Large intestine (tissue), 3 donors: ENCODE measurements at regions not wholly inside any gene's neighbourhood (a gene's known extent, or its start where the extent isn't known, plus 50 kb on each side); places are given as distances from the start of the nearest gene placed in this dataset.
"Not testable (repeated sequence)": the region's sequence is repeated elsewhere in the genome, so short reads cannot be mapped to it uniquely, and the experiment has no call there.

Experiments used
- DNase-seq, 2 donors: peaks; one replicate each; pipeline versions ENCODE4 v3.0.0 to v3.0.0-alpha.2; 2013
- H3K27ac ChIP-seq: one replicate; pipeline ENCODE4 v1.5.1; 2013; ENCODE audit warnings: low read length
- H3K27me3 ChIP-seq: 2 replicates; pipeline ENCODE4 v1.6.1; 2013; ENCODE audit warnings: low read length; ENCODE audit not compliant: control insufficient read depth, insufficient read depth
- H3K36me3 ChIP-seq: 2 replicates; pipeline ENCODE4 v1.6.1; 2013; ENCODE audit warnings: low read length; ENCODE audit not compliant: control insufficient read depth, insufficient read depth
- H3K4me1 ChIP-seq: one replicate; pipeline ENCODE4 v1.6.1; 2013; ENCODE audit warnings: low read length; ENCODE audit not compliant: control insufficient read depth, insufficient read depth
- H3K4me3 ChIP-seq: one replicate; pipeline ENCODE4 v1.5.1; 2013; ENCODE audit warnings: low read length
- H3K9me3 ChIP-seq: one replicate; pipeline ENCODE4 v1.6.1; 2013; ENCODE audit warnings: mild to moderate bottlenecking, low read depth, low read length, moderate library complexity; ENCODE audit not compliant: control insufficient read depth
- WGBS: methylation state at CpG from one replicate; pipeline ENCODE4 v1.1.5; 2013; ENCODE audit warnings: low lambda C conversion rate; ENCODE audit not compliant: insufficient coverage; 5-methylcytosine and 5-hydroxymethylcytosine counted together

DNA sequence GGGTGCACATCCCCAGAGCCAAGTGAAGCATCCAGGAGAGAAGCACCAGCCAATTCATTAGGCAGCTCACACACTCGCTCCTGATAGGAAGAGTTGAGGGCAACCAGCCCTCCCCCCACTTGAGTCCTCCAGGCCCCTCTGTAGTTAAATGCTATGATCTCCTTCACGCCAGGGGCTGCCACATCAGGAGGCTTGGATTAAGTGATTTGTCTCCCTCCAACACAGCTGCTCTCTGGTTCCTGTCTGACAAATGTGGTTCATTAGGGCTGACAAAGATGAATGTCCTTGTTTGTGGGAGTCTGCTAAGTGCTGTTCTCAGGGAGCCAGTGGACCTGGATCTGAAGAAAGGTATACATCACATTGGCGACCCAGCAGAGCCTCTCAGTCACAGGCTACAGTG lies 94.5 kb upstream of the WSCD1 start:
- no peak for DNase-seq
- H3K4me3 ChIP-seq: no peak overlapping the region
- H3K9me3 ChIP-seq: no peaks in the 10 kb centered on the region
- no peaks in the 10 kb centered on the region for H3K36me3 ChIP-seq
- H3K27me3 ChIP-seq: no peaks in the 10 kb centered on the region
- H3K4me1 ChIP-seq: no peaks in the 10 kb centered on the region
- no peak overlapping the region for H3K27ac ChIP-seq
- WGBS: no CpG with 5 or more reads among the region's 3 CpGs

DNA sequence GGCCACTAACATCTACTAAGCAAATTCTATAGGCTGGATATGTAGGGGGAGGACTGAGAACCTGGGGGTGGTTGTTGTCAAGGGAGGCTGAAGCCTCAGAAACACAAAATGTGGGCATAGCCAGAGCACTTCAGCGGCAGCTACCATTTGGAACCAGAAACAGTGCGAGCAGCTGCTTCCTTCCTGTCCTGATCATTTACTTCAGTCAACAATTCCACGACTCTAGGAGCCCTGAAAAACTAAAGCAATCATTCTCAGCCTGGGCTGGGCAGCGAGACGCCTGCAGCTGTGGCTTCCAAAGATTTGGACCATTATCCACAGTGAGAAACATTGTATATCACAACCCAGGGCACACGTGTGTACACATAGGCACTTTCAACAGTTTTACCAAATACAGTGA lies 93.9 kb upstream of the WSCD1 start:
- DNase-seq: no peak
- H3K36me3 ChIP-seq: no peaks in the 10 kb centered on the region
- H3K27ac ChIP-seq: no peak overlapping the region
- H3K4me3 ChIP-seq: no peak overlapping the region
- no peaks in the 10 kb centered on the region for H3K27me3 ChIP-seq
- WGBS: 50% methylated on average over 1 of the region's 6 CpGs
- no peaks in the 10 kb centered on the region for H3K4me1 ChIP-seq
- H3K9me3 ChIP-seq: no peaks in the 10 kb centered on the region

DNA sequence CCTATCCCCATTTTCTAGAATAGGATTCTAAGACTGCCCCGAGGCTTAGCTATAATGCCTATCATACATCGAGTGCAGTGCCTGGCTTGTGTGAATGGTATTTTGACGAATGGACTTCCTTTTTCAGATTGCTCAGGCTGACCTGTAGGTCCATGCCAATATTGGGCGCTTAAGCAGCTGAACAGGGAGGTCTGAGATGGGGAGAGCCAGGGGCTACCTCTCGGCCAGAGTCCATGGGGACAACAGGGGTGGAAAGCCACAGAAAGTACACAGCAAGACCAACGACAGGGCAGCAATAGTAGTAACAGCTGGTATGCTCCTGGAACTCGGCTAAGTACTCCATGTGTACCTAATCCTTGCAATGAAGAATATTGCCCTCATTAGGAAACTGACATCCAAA lies 91.7 kb upstream of the WSCD1 start:
- WGBS: no CpG with 5 or more reads among the region's 7 CpGs

GRCh38 chr17:5980941-5981340 lies 89.2 kb upstream of the WSCD1 start:
- H3K36me3 ChIP-seq: no peaks in the 10 kb centered on the region
- no peak overlapping the region for H3K4me3 ChIP-seq
- no peaks in the 10 kb centered on the region for H3K27me3 ChIP-seq
- no peak overlapping the region for H3K27ac ChIP-seq
- no peaks in the 10 kb centered on the region for H3K9me3 ChIP-seq
- H3K4me1 ChIP-seq: no peaks in the 10 kb centered on the region
- no peak for DNase-seq
- 100% methylated on average over 1 of the region's 6 CpGs for WGBS

More for the DNA sequence above, 91.7 kb upstream of the WSCD1 start:
- DNase-seq: no peak
- Histone ChIP-seq H3K9me3 (no peaks in the 10 kb centered on the region), H3K27me3 (no peaks in the 10 kb centered on the region), H3K4me1 (no peaks in the 10 kb centered on the region), H3K4me3 (no peak overlapping the region), H3K27ac (no peak overlapping the region), H3K36me3 (no peaks in the 10 kb centered on the region)

GRCh38 chr17:5986644-5987043 lies 83.5 kb upstream of the WSCD1 start:
- H3K4me1 ChIP-seq: no peaks in the 10 kb centered on the region
- no peaks in the 10 kb centered on the region for H3K36me3 ChIP-seq
- DNase-seq: no peak
- no peaks in the 10 kb centered on the region for H3K27me3 ChIP-seq
- 80% methylated on average over 1 of the region's 2 CpGs for WGBS
- no peak overlapping the region for H3K4me3 ChIP-seq
- H3K27ac ChIP-seq: no peak overlapping the region
- no peaks in the 10 kb centered on the region for H3K9me3 ChIP-seq

DNA sequence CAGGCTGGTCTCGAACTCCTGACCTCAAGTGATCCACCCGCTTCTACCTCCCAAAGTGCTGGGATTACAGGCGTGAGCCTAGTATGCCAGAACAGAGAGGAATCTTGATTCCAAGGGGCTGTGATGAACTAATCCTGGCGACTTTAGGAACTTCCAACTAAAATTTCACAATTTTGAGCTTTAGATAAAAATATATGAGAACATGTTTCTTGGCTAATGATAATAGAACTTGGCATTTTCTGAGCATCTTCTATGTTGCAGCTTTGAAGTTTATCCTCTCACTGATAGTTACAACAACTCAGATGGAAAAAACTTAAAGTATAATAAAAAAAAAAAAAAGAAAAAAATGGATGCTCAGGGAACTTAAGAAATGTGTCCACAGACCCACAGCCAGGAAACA lies 69.8 kb upstream of the WSCD1 start:
- no peak for DNase-seq
- no peak overlapping the region for H3K4me3 ChIP-seq

GRCh38 chr17:6003221-6003620 lies 67.0 kb upstream of the WSCD1 start:
- H3K27me3 ChIP-seq, H3K4me1 ChIP-seq, H3K36me3 ChIP-seq, DNase-seq, H3K9me3 ChIP-seq, H3K27ac ChIP-seq, H3K4me3 ChIP-seq: not testable (repeated sequence)
- 80% methylated on average over 1 of the region's 6 CpGs for WGBS

More for the DNA sequence above, 69.8 kb upstream of the WSCD1 start:
- Histone ChIP-seq H3K9me3 (no peaks in the 10 kb centered on the region), H3K27me3 (no peaks in the 10 kb centered on the region), H3K4me1 (no peaks in the 10 kb centered on the region), H3K27ac (no peak overlapping the region), H3K36me3 (no peaks in the 10 kb centered on the region)
- 80% methylated on average over 1 of the region's 4 CpGs for WGBS

DNA sequence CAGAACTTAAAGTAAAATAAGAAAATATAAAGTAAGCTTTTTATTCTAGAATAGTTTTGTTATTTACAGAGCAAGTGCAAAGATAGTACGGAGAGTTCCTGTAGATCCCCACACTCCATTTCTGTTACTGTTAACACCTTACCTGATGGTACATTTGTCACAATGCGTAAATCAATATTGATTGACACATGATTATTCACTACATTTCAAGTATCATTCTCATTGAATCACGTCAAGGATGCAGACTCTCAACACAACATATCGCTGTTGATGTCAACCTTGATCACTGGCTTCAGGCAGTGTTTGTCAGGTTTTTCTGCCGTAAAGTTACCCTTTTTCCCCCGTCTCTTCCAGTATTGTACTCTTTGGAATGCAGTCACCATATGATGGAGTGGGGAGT lies 64.2 kb upstream of the WSCD1 start:
- H3K4me3 ChIP-seq: no peak overlapping the region
- no peak for DNase-seq
- WGBS: no CpG with 5 or more reads among the region's 6 CpGs
- H3K4me1 ChIP-seq: no peaks in the 10 kb centered on the region
- no peaks in the 10 kb centered on the region for H3K27me3 ChIP-seq
- H3K27ac ChIP-seq: no peak overlapping the region
- no peaks in the 10 kb centered on the region for H3K9me3 ChIP-seq
- H3K36me3 ChIP-seq: no peaks in the 10 kb centered on the region

GRCh38 chr17:6011206-6011605 lies 59.0 kb upstream of the WSCD1 start:
- H3K27ac ChIP-seq: no peak overlapping the region
- WGBS: no CpG with 5 or more reads among the region's 1 CpG

DNA sequence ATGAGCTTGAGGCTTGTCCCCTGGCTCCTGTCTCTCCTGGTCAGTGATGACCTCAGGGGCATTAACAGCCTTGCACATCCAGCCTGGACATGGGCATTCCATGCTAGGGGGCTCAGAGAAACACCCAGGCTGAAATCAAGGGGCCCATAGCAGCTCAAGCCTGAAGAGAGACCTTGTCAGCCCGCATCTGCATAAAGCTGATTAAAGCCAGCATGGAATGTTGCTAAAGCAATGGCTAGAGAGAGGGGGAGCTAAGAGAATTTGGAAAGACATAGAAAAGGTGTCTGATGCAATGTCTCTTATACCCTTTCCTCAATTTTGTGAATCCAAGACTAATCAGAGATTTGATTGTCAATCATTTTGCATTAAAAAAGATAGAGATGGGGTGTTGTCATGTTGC lies 51.4 kb upstream of the WSCD1 start:
- H3K9me3 ChIP-seq: no peaks in the 10 kb centered on the region
- WGBS: no CpG with 5 or more reads among the region's 1 CpG
- DNase-seq: no peak
- no peak overlapping the region for H3K4me3 ChIP-seq
- no peak overlapping the region for H3K27ac ChIP-seq
- H3K27me3 ChIP-seq: no peaks in the 10 kb centered on the region
- H3K4me1 ChIP-seq: no peaks in the 10 kb centered on the region
- no peaks in the 10 kb centered on the region for H3K36me3 ChIP-seq

More at GRCh38 chr17:6011206-6011605, 59.0 kb upstream of the WSCD1 start:
- Histone ChIP-seq H3K27me3 (no peaks in the 10 kb centered on the region), H3K4me3 (no peak overlapping the region), H3K4me1 (no peaks in the 10 kb centered on the region), H3K9me3 (no peaks in the 10 kb centered on the region), H3K36me3 (no peaks in the 10 kb centered on the region)
- no peak for DNase-seq

DNA sequence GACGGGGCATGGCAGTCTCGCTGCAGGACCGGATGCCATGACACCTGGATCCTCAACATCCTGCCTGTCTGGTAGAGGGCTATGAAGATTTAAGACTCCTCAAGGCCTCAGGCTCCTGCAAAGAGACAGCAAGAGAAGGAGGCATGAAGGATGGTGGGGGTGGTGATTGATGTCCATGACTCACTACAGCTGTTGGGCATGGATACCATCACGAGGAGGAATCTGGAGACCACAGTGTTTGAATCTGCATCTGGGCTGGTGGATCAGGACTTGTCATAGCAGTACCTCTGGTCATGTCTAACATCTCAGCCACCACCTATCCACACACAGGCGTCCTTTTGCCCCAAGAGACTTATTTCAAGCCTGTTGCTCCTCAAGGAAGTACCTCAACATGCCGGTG lies 50.2 kb upstream of the WSCD1 start:
- Histone ChIP-seq H3K4me3 (no peak overlapping the region), H3K9me3 (no peaks in the 10 kb centered on the region), H3K36me3 (no peaks in the 10 kb centered on the region), H3K27me3 (no peaks in the 10 kb centered on the region), H3K4me1 (no peaks in the 10 kb centered on the region), H3K27ac (no peak overlapping the region)
- no peak for DNase-seq
- no CpG with 5 or more reads among the region's 6 CpGs for WGBS
